ENCODE measurements at regions not wholly inside any gene's neighbourhood (a gene's known extent, or its start where the extent isn't known, plus 50 kb on each side); places are given as distances from the start of the nearest gene placed in this dataset.

DNA sequence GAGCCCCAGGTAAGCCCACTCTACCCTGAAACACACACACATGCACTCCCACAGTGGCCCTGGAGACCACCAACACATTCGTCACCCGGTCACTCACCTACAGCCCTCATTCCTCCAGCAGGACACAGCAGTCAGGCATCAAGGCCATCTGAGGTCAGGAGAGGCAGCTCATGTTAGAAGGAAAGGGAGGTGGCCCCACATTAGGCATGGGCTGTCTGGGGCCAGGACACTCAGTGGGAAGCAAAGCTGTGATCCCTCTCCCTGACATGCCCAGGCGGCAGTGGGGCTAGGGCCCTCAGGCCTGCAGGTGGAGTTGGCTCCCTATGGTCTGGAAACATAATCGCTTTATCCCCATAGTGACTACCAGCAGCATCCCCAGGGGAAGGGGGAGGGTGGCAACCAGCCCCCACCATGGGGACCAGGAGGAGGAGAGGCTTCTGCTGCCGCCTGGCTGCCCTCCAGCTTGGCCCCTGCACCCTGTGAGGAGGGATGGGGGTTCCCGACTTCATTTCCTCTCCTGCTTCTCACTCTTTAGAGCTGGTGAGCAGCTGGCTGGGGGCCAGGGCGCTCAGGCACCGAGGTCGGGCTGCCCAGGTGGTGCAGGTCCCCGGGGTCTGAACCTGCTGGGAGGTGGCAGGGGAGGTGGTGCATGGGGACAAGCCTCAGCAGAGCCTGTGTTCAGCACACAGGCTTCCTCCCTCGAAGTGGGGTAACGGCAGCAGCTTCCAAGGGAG is 76.6 kb upstream of the CST7 start:
- DNase-seq (ENCODE audit: insufficient read length, low spot score) (peak; percentile 41), FAIRE-seq (peak; percentile 58)
- TF ChIP-seq TAF1 (IDR thresholded peaks at IDR 0.05; ENCODE audit: low read depth, low read length) (no peak), POU2F2 (IDR thresholded peaks at IDR 0.05; ENCODE audit: low read depth, low read length) (no peak), POLR2A (IDR thresholded peaks at IDR 0.05; ENCODE audit: low read depth, low read length) (no peak), POLR2AphosphoS5 (IDR thresholded peaks at IDR 0.05; ENCODE audit: low read depth, low read length) (no peak), PAX5 (IDR thresholded peaks at IDR 0.05; ENCODE audit: insufficient read depth, low read length, severe bottlenecking) (no peak), SPI1 (IDR thresholded peaks at IDR 0.05; ENCODE audit: low read depth, low read length) (no peak)

DNA sequence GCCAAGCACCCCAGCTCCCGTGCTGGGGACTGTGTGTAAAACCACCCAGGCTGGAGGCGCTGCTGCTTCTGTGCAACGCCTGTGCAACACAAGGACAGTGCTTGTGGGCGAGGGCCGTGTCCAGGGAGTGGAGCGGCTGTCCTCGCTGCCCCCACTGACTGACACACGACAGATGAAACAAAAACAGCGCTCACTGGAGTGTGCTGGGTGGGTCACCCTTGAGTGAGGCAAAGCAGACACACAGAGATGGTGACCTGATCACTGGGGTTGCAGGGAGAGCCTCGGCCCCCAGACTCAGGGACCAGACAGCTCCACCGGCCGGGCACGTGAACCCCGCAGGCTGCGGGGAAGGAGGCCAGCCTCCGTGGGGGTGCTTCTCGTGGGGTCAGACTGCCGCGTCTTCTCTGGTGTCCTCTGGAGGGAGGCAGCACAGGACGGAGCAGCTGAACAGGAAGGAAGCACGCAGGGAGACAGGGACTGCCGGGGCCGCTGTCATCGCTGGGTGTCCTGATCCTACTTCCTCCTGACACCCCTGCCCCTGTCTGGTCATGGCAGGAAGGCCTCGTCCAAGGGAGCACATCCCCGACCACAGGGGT is 75.9 kb upstream of the CST7 start:
- FAIRE-seq (no peak), DNase-seq (ENCODE audit: insufficient read length, low spot score) (no peak)
- TF ChIP-seq SPI1 (IDR thresholded peaks at IDR 0.05; ENCODE audit: low read depth, low read length) (no peak), PAX5 (IDR thresholded peaks at IDR 0.05; ENCODE audit: insufficient read depth, low read length, severe bottlenecking) (no peak), TAF1 (IDR thresholded peaks at IDR 0.05; ENCODE audit: low read depth, low read length) (no peak), POLR2AphosphoS5 (IDR thresholded peaks at IDR 0.05; ENCODE audit: low read depth, low read length) (no peak), POLR2A (IDR thresholded peaks at IDR 0.05; ENCODE audit: low read depth, low read length) (no peak)

- TF ChIP-seq POLR2AphosphoS5 (IDR thresholded peaks at IDR 0.05; ENCODE audit: low read depth, low read length): no peak
- no peak for TF ChIP-seq PAX5 (IDR thresholded peaks at IDR 0.05; ENCODE audit: insufficient read depth, low read length, severe bottlenecking)
- TF ChIP-seq SPI1 (IDR thresholded peaks at IDR 0.05; ENCODE audit: low read depth, low read length): no peak
- DNase-seq (ENCODE audit: insufficient read length, low spot score) (no peak), FAIRE-seq (no peak)
These were observed 74.0 kb upstream of the CST7 start for GRCh38 chr20:24875078-24875477.

- no peak for FAIRE-seq
- DNase-seq (ENCODE audit: insufficient read length, low spot score): no peak
- no peak for TF ChIP-seq SPI1 (IDR thresholded peaks at IDR 0.05; ENCODE audit: low read depth, low read length)
- TF ChIP-seq TAF1 (IDR thresholded peaks at IDR 0.05; ENCODE audit: low read depth, low read length): no peak
- TF ChIP-seq POLR2A (IDR thresholded peaks at IDR 0.05; ENCODE audit: low read depth, low read length): no peak
- TF ChIP-seq POLR2AphosphoS5 (IDR thresholded peaks at IDR 0.05; ENCODE audit: low read depth, low read length): no peak
- no peak for TF ChIP-seq PAX5 (IDR thresholded peaks at IDR 0.05; ENCODE audit: insufficient read depth, low read length, severe bottlenecking)
These were observed 71.4 kb upstream of the CST7 start for GRCh38 chr20:24877652-24878051.

GRCh38 chr20:24878657-24879056 is 70.4 kb upstream of the CST7 start:
- FAIRE-seq: no peak
- DNase-seq (ENCODE audit: insufficient read length, low spot score): no peak
- TF ChIP-seq POLR2A (IDR thresholded peaks at IDR 0.05; ENCODE audit: low read depth, low read length) (no peak), POU2F2 (IDR thresholded peaks at IDR 0.05; ENCODE audit: low read depth, low read length) (no peak), PAX5 (IDR thresholded peaks at IDR 0.05; ENCODE audit: insufficient read depth, low read length, severe bottlenecking) (no peak), POLR2AphosphoS5 (IDR thresholded peaks at IDR 0.05; ENCODE audit: low read depth, low read length) (no peak), TAF1 (IDR thresholded peaks at IDR 0.05; ENCODE audit: low read depth, low read length) (no peak), SPI1 (IDR thresholded peaks at IDR 0.05; ENCODE audit: low read depth, low read length) (no peak)

DNA sequence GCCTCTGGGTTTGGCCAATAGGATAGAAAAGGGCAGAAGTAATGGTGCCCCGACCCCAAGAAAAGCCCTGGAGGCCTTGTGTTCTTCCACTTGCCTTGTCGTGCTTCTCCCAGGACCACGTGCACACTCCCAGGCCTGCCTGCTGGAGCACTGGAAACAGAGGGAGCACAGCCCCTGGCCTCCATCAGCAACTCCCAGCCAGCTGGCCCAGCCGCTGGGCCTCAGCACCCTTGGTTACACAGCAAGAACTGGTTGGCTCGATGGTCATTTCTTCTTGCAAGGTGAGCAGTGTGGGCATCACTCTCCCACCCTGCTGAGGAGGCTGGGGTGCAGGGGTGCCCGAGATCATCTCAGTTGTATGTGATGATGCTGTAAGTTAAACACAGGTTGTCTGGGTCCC is 69.2 kb upstream of the CST7 start:
- FAIRE-seq (no peak), DNase-seq (ENCODE audit: insufficient read length, low spot score) (no peak)
- TF ChIP-seq TAF1 (IDR thresholded peaks at IDR 0.05; ENCODE audit: low read depth, low read length) (no peak), PAX5 (IDR thresholded peaks at IDR 0.05; ENCODE audit: insufficient read depth, low read length, severe bottlenecking) (no peak), POLR2A (IDR thresholded peaks at IDR 0.05; ENCODE audit: low read depth, low read length) (no peak), POU2F2 (IDR thresholded peaks at IDR 0.05; ENCODE audit: low read depth, low read length) (no peak), POLR2AphosphoS5 (IDR thresholded peaks at IDR 0.05; ENCODE audit: low read depth, low read length) (no peak), SPI1 (IDR thresholded peaks at IDR 0.05; ENCODE audit: low read depth, low read length) (no peak)

- FAIRE-seq: no peak
- DNase-seq (ENCODE audit: insufficient read length, low spot score): no peak
- TF ChIP-seq POU2F2 (IDR thresholded peaks at IDR 0.05; ENCODE audit: low read depth, low read length) (no peak), SPI1 (IDR thresholded peaks at IDR 0.05; ENCODE audit: low read depth, low read length) (no peak), PAX5 (IDR thresholded peaks at IDR 0.05; ENCODE audit: insufficient read depth, low read length, severe bottlenecking) (no peak), POLR2A (IDR thresholded peaks at IDR 0.05; ENCODE audit: low read depth, low read length) (no peak), TAF1 (IDR thresholded peaks at IDR 0.05; ENCODE audit: low read depth, low read length) (no peak), POLR2AphosphoS5 (IDR thresholded peaks at IDR 0.05; ENCODE audit: low read depth, low read length) (no peak)
These were observed 68.7 kb upstream of the CST7 start for GRCh38 chr20:24880356-24880755.

- FAIRE-seq (no peak), DNase-seq (ENCODE audit: insufficient read length, low spot score) (no peak)
- no peak for TF ChIP-seq POLR2AphosphoS5 (IDR thresholded peaks at IDR 0.05; ENCODE audit: low read depth, low read length)
- no peak for TF ChIP-seq TAF1 (IDR thresholded peaks at IDR 0.05; ENCODE audit: low read depth, low read length)
- TF ChIP-seq PAX5 (IDR thresholded peaks at IDR 0.05; ENCODE audit: insufficient read depth, low read length, severe bottlenecking): no peak
- no peak for TF ChIP-seq SPI1 (IDR thresholded peaks at IDR 0.05; ENCODE audit: low read depth, low read length)
- no peak for TF ChIP-seq POLR2A (IDR thresholded peaks at IDR 0.05; ENCODE audit: low read depth, low read length)
- TF ChIP-seq POU2F2 (IDR thresholded peaks at IDR 0.05; ENCODE audit: low read depth, low read length): no peak
These were observed 58.8 kb upstream of the CST7 start for GRCh38 chr20:24890286-24890685.

- no peak for FAIRE-seq
These were observed 57.3 kb upstream of the CST7 start for GRCh38 chr20:24891546-24892393.

More at GRCh38 chr20:24891546-24892393, 57.3 kb upstream of the CST7 start:
- DNase-seq (ENCODE audit: insufficient read length, low spot score): no peak
- TF ChIP-seq POU2F2 (IDR thresholded peaks at IDR 0.05; ENCODE audit: low read depth, low read length): no peak
- no peak for TF ChIP-seq PAX5 (IDR thresholded peaks at IDR 0.05; ENCODE audit: insufficient read depth, low read length, severe bottlenecking)
- no peak for TF ChIP-seq SPI1 (IDR thresholded peaks at IDR 0.05; ENCODE audit: low read depth, low read length)
- TF ChIP-seq TAF1 (IDR thresholded peaks at IDR 0.05; ENCODE audit: low read depth, low read length): no peak
- no peak for TF ChIP-seq POLR2AphosphoS5 (IDR thresholded peaks at IDR 0.05; ENCODE audit: low read depth, low read length)
- TF ChIP-seq POLR2A (IDR thresholded peaks at IDR 0.05; ENCODE audit: low read depth, low read length): no peak

Measured in GM12891 (cell line).